Adrenal gland (tissue), 5 donors: ENCODE measurements at regions not wholly inside any gene's neighbourhood (a gene's known extent, or its start where the extent isn't known, plus 50 kb on each side); places are given as distances from the start of the nearest gene placed in this dataset.

Experiments used
- POLR2A ChIP-seq, 2 donors: fragments of 450-650 bp; IDR thresholded peaks; one replicate each; pipeline ENCODE4 v1.6.1; 2017; ENCODE audit warnings: antibody characterized with exemption in 2 of 2, mild to moderate bottlenecking in 2 of 2, moderate library complexity in 1 of 2
- TF ChIP-seq, protein P1 (sequence below), 6 experiments: fragments of 450-650 bp in 4 of 6; fragments of 200-600 bp in 2 of 6; sonication (generic) in 1 of 6; IDR thresholded peaks; 1 replicate in 5 of 6; 2 replicates in 1 of 6; pipeline versions ENCODE4 v1.5.1 to v1.8.0; 2016 to 2021; ENCODE audit warnings: antibody characterized with exemption in 6 of 6, mild to moderate bottlenecking in 2 of 6, moderate library complexity in 1 of 6
- donor health status: DM: no; HTN: no; CAD: no.

DNA sequence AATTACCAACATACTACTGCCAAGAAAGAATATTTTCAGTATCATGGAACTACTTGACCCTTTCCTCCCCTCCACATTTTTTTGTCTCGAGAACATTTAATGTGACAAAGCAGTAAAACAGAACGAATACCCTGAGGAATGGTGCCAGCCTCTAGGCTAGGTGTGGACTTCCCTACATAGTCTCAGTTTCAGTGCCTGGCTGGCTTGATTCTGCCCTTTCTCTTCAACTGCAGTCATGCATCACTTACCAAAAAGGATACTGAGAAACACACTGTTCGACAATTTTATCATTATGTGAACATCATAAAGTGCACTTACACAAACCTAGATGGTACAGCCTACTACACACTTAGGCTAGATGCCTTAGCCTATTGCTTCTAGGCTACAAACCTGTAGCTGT is 305.3 kb upstream of the HNRNPA3 start:
- TF ChIP-seq POLR2A (IDR thresholded peaks at IDR 0.05) = no peak
- TF ChIP-seq, protein P1, sequence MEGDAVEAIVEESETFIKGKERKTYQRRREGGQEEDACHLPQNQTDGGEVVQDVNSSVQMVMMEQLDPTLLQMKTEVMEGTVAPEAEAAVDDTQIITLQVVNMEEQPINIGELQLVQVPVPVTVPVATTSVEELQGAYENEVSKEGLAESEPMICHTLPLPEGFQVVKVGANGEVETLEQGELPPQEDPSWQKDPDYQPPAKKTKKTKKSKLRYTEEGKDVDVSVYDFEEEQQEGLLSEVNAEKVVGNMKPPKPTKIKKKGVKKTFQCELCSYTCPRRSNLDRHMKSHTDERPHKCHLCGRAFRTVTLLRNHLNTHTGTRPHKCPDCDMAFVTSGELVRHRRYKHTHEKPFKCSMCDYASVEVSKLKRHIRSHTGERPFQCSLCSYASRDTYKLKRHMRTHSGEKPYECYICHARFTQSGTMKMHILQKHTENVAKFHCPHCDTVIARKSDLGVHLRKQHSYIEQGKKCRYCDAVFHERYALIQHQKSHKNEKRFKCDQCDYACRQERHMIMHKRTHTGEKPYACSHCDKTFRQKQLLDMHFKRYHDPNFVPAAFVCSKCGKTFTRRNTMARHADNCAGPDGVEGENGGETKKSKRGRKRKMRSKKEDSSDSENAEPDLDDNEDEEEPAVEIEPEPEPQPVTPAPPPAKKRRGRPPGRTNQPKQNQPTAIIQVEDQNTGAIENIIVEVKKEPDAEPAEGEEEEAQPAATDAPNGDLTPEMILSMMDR (IDR thresholded peaks at IDR 0.05) = no peak
